SK-N-DZ (cell line): ENCODE measurements at regions not wholly inside any gene's neighbourhood (a gene's known extent, or its start where the extent isn't known, plus 50 kb on each side); places are given as distances from the start of the nearest gene placed in this dataset.

Experiments used
- DNase-seq: peaks from one replicate; pipeline ENCODE4 v3.0.0-alpha.2; 2015; ENCODE audit warnings: low spot score

GRCh38 chr5:68161156-68161555, 54.4 kb upstream of the PIK3R1 start:
- peak; percentile 18 for DNase-seq

- no peak for DNase-seq
These were observed 56.2 kb upstream of the PIK3R1 start for GRCh38 chr5:68159224-68159951.

GRCh38 chr5:68155940-68156339, 59.6 kb upstream of the PIK3R1 start:
- no peak for DNase-seq

- DNase-seq, result no peak
These were observed 61.3 kb upstream of the PIK3R1 start for GRCh38 chr5:68154119-68154857.

- DNase-seq, result no peak
These were observed 63.7 kb upstream of the PIK3R1 start for GRCh38 chr5:68151812-68152211.

GRCh38 chr5:68149189-68149588, 66.4 kb upstream of the PIK3R1 start:
- DNase-seq, result no peak

- DNase-seq, result no peak
These were observed 67.5 kb upstream of the PIK3R1 start for GRCh38 chr5:68148096-68148495.

GRCh38 chr5:68147659-68148058, 67.9 kb upstream of the PIK3R1 start:
- no peak for DNase-seq

- no peak for DNase-seq
These were observed 74.1 kb upstream of the PIK3R1 start for GRCh38 chr5:68141494-68141893.

- no peak for DNase-seq
These were observed 74.8 kb upstream of the PIK3R1 start for GRCh38 chr5:68140763-68141162.

GRCh38 chr5:68139611-68140441, 75.7 kb upstream of the PIK3R1 start:
- no peak for DNase-seq

GRCh38 chr5:68137511-68138140, 77.9 kb upstream of the PIK3R1 start:
- no peak for DNase-seq

GRCh38 chr5:68134669-68135313, 80.8 kb upstream of the PIK3R1 start:
- no peak for DNase-seq

GRCh38 chr5:68134033-68134668, 81.4 kb upstream of the PIK3R1 start:
- no peak for DNase-seq

- DNase-seq, result no peak
These were observed 85.3 kb upstream of the PIK3R1 start for GRCh38 chr5:68130253-68130652.

- DNase-seq, result no peak
These were observed 86.2 kb upstream of the PIK3R1 start for GRCh38 chr5:68129364-68129763.

GRCh38 chr5:68126886-68127285, 88.7 kb upstream of the PIK3R1 start:
- no peak for DNase-seq

GRCh38 chr5:68122439-68123328, 92.9 kb upstream of the PIK3R1 start:
- DNase-seq, result no peak

GRCh38 chr5:68116868-68117411, 98.6 kb upstream of the PIK3R1 start:
- no peak for DNase-seq
